ENCODE measurements at regions not wholly inside any gene's neighbourhood (a gene's known extent, or its start where the extent isn't known, plus 50 kb on each side); places are given as distances from the start of the nearest gene placed in this dataset.

DNA sequence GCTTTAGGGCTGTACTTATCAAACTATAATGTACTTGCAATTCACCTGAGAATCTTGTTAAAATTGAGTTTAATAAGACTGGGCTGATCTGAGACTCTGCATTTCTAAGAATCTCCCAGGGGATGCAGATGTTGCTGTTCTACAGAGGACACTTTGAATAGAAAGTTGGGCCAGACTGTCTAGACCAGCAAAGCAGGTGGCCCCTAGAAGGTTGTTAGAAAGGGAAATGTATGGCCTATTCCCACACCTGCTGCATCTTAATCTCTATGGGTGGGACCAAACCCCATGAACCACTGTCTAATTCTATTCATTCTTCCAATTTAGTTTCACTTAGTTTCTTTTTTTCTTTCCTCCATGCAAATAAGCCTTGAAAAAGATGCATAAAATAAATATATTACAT lies 413.2 kb upstream of the TECRL start:
- TF ChIP-seq POLR2AphosphoS5 (IDR thresholded peaks at IDR 0.05; ENCODE audit: low read depth) (no peak), CTCF (IDR thresholded peaks at IDR 0.05; ENCODE audit: insufficient read depth, low read length) (no peak), GABPA (IDR thresholded peaks at IDR 0.05; ENCODE audit: low read depth) (no peak), SPI1 (IDR thresholded peaks at IDR 0.05; ENCODE audit: borderline replicate concordance, low read depth) (no peak)
